Amniotic epithelial cell (primary cell): ENCODE measurements at regions not wholly inside any gene's neighbourhood (a gene's known extent, or its start where the extent isn't known, plus 50 kb on each side); places are given as distances from the start of the nearest gene placed in this dataset.
"Not testable (repeated sequence)": the region's sequence is repeated elsewhere in the genome, so short reads cannot be mapped to it uniquely, and the experiment has no call there.

Experiments used
- DNase-seq: peaks from one replicate; pipeline ENCODE4 v3.0.0-alpha.2; 2010; ENCODE audit warnings: low read depth

GRCh38 chr10:48102410-48103146, 103.0 kb upstream of the FAM25C start:
- DNase-seq: not testable (repeated sequence)

GRCh38 chr10:48098854-48099253, 99.3 kb upstream of the FAM25C start:
- DNase-seq: not testable (repeated sequence)

DNA sequence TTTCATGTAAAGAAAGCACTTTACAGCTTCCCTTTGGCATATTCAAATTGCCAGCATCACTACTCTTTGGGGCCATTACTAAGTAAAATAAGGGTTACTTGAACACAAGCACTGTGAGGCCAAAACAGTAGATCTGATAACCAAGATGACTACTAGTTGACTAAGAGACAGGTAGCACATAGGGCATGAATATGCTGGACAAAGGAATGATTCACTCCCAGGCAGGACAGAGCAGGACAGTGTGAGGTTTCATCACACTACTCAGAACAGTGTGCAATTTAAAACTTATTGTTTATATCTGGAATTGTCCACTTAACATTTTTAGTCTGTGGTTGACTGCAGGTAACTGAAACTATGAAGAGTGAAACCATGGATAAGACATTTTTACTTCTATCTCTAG, 91.1 kb upstream of the FAM25C start:
- DNase-seq: not testable (repeated sequence)

DNA sequence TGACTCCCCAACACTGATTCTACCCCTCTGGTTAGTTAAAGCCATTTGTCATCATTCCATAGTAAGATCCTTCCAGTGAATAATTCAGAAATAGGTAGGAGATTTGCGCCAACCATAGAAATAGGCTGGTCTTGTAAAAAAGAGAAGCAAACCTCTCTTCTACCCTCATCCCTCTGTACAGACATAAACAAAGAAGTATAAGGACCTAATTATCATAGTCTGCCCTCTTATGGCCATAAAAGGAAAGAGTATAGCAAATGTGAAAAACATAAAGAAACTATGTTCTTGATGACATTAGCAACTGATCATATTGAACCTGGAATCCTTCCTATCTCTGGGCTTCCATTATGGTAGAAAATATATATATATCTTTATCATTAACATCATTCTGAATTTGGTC, 88.5 kb upstream of the FAM25C start:
- DNase-seq: peak; percentile 2

DNA sequence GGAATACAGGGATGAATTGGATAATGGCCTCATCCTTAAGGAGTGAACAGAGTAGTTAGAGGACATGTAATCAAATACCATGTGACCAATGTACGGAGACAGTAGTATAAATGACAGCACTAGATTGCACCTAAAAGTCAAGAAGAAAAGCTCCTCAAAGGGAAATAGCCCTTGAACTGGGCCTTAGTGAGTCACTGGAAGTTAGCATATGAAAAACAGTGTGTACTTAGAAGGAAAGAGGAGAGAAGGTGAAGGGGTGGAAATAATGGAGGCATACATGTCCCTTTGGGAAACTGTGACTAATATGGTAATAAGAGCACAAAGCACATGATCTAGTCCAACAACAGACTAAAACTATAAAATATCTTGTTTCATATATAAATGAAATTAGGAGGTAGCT, 84.9 kb upstream of the FAM25C start:
- not testable (repeated sequence) for DNase-seq

DNA sequence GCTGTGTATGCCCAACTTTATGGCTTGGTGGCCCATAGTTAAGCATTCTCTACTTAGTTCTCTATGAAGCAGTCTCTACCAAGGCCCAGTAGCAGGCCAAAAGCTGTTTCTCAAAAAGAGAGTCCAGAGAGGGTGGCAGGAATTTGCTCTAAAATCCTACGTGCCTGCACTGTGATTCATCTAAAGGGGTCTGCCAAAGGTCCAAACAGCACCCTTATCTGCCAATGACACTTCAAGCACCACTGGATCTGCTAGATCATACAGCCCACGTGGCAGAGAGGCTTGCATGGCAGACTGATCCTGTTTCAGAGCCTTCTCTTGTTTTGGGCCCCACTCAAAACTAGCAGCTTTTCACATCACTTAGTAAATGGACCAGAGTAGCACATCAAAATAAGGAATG, 71.6 kb upstream of the FAM25C start:
- DNase-seq: not testable (repeated sequence)

GRCh38 chr10:48063944-48064625, 64.5 kb upstream of the FAM25C start:
- not testable (repeated sequence) for DNase-seq

- DNase-seq: not testable (repeated sequence)
Measured at GRCh38 chr10:48055395-48055794, 55.8 kb upstream of the FAM25C start.
